Caco-2 (cell line): ENCODE measurements at regions not wholly inside any gene's neighbourhood (a gene's known extent, or its start where the extent isn't known, plus 50 kb on each side); places are given as distances from the start of the nearest gene placed in this dataset.

Source experiments
- BruUV-seq: library from RNA; stranded (reverse); fragments of 400-500 nt; replicated peaks from 2 replicates; lab custom pipeline; 2021; lab: Mats Ljungman, UMichigan
- CTCF ChIA-PET: fragments of 300-600 bp; sonication (Branson Sonifier 250); formaldehyde crosslinking; loops from one replicate; lab custom pipeline; 2022; ENCODE audit warnings: antibody characterized with exemption; lab: Charles Lee
- POLR2A ChIA-PET: fragments of 300-600 bp; sonication (Branson Sonifier 250); formaldehyde crosslinking; loops from one replicate; lab custom pipeline; 2022; ENCODE audit warnings: antibody characterized with exemption; lab: Charles Lee
- DNase-seq, 2 experiments: peaks; one replicate each; pipeline versions ENCODE4 v3.0.0 to v3.0.0-alpha.2; 2020 to 2022
- H3K27me3 ChIP-seq: replicated peaks from 2 replicates; pipeline ENCODE4 v1.6.0; 2011; ENCODE audit warnings: low read length; ENCODE audit not compliant: control insufficient read depth, insufficient read depth
- H3K36me3 ChIP-seq: 2 replicates; pipeline ENCODE4 v1.5.1; 2011; ENCODE audit warnings: low read length; ENCODE audit not compliant: control insufficient read depth, insufficient read depth
- H3K4me1 ChIP-seq: fragments of 250-450 bp; sonication (Bioruptor Pico); 2 replicates; pipeline ENCODE4 v1.5.1; 2020; ENCODE audit warnings: mild to moderate bottlenecking
- H3K4me3 ChIP-seq: 2 replicates; pipeline ENCODE4 v1.5.1; 2011; ENCODE audit warnings: low read depth, mild to moderate bottlenecking, control low read depth, low read length
- H3K9me3 ChIP-seq: fragments of 250-450 bp; sonication (Bioruptor Pico); 2 replicates; pipeline ENCODE4 v1.5.1; 2020; ENCODE audit warnings: mild to moderate bottlenecking, moderate library complexity
- H3K27ac Mint-ChIP-seq: one replicate; pipeline ENCODE4 v1.8.0; 2022; ENCODE audit warnings: mixed read lengths; ENCODE audit not compliant: unreplicated experiment
- H3K27me3 Mint-ChIP-seq: one replicate; pipeline ENCODE4 v1.8.0; 2022; ENCODE audit warnings: mixed read lengths; ENCODE audit not compliant: insufficient read depth, unreplicated experiment
- H3K36me3 Mint-ChIP-seq: one replicate; pipeline ENCODE4 v1.8.0; 2022; ENCODE audit warnings: mild to moderate bottlenecking, mixed read lengths; ENCODE audit not compliant: insufficient read depth, unreplicated experiment
- H3K4me1 Mint-ChIP-seq: one replicate; pipeline ENCODE4 v1.8.0; 2022; ENCODE audit warnings: low read depth, mixed read lengths; ENCODE audit not compliant: unreplicated experiment
- H3K4me3 Mint-ChIP-seq: one replicate; pipeline ENCODE4 v1.8.0; 2022; ENCODE audit warnings: mild to moderate bottlenecking, moderate library complexity, mixed read lengths; ENCODE audit not compliant: unreplicated experiment
- H3K9me3 Mint-ChIP-seq: one replicate; pipeline ENCODE4 v1.8.0; 2022; ENCODE audit warnings: mixed read lengths; ENCODE audit not compliant: unreplicated experiment
- CTCF ChIP-seq, 2 experiments: fragments of 200-600 bp in 1 of 2; IDR thresholded peaks; 1 replicate in 1 of 2; 2 replicates in 1 of 2; pipeline versions ENCODE4 v1.5.1 to v1.8.0; 2011 to 2022; ENCODE audit warnings: antibody characterized with exemption in 1 of 2, control low read depth in 1 of 2, inconsistent platforms in 1 of 2, low read depth in 1 of 2, low read length in 1 of 2, mild to moderate bottlenecking in 1 of 2, moderate library complexity in 1 of 2; ENCODE audit not compliant: insufficient read depth in 1 of 2, severe bottlenecking in 1 of 2, unreplicated experiment in 1 of 2
- intact Hi-C: fragments of 100-400 bp; cut with micrococcal nuclease; formaldehyde crosslinking; loops from one replicate; pipeline ENCODE4 v1.10.0; 2022; ENCODE audit not compliant: unreplicated experiment

GRCh38 chr10:111548084-111548726, 471.4 kb downstream of the ADRA2A start:
- no peak overlapping the region for H3K27ac Mint-ChIP-seq
- ChIA-PET CTCF (no interaction called here), POLR2A (no interaction called here)
- DNase-seq = no peak
- BruUV-seq = no TSS peak
- H3K9me3 Mint-ChIP-seq = no peaks in the 10 kb centered on the region
- no peaks in the 10 kb centered on the region for H3K36me3 Mint-ChIP-seq
- Histone ChIP-seq H3K4me1 (no peaks in the 10 kb centered on the region), H3K9me3 (no peaks in the 10 kb centered on the region), H3K4me3 (no peak overlapping the region), H3K36me3 (no peaks in the 10 kb centered on the region), H3K27me3 (no peaks in the 10 kb centered on the region)
- intact Hi-C loops = no loop called here
- no peak for TF ChIP-seq CTCF (IDR thresholded peaks at IDR 0.05; ENCODE audit: insufficient read depth in 1 of 2, low read depth in 1 of 2, low read length in 1 of 2, severe bottlenecking in 1 of 2, unreplicated experiment in 1 of 2)
- H3K4me3 Mint-ChIP-seq = no peak overlapping the region
- no peaks in the 10 kb centered on the region for H3K4me1 Mint-ChIP-seq
- H3K27me3 Mint-ChIP-seq = peaks cover 7% of the 10 kb centered on the region

GRCh38 chr10:111551001-111551400, 474.2 kb downstream of the ADRA2A start:
- ChIA-PET POLR2A (no interaction called here), CTCF (no interaction called here)
- Histone ChIP-seq H3K4me3 (no peak overlapping the region), H3K4me1 (0 out of 2 replicates have a peak, but pooled peaks cover under 1% of the 10 kb centered on the region), H3K36me3 (no peaks in the 10 kb centered on the region), H3K27me3 (no peaks in the 10 kb centered on the region), H3K9me3 (no peaks in the 10 kb centered on the region)
- intact Hi-C loops = no loop called here
- Mint-ChIP-seq H3K36me3 (no peaks in the 10 kb centered on the region), H3K9me3 (no peaks in the 10 kb centered on the region), H3K27me3 (peaks cover 4% of the 10 kb centered on the region), H3K4me1 (no peaks in the 10 kb centered on the region), H3K27ac (no peak overlapping the region), H3K4me3 (no peak overlapping the region)
- TF ChIP-seq CTCF (IDR thresholded peaks at IDR 0.05; ENCODE audit: insufficient read depth in 1 of 2, low read depth in 1 of 2, low read length in 1 of 2, severe bottlenecking in 1 of 2, unreplicated experiment in 1 of 2) = no peak
- no peak for DNase-seq
- BruUV-seq = no TSS peak

- H3K27me3 Mint-ChIP-seq = no peaks in the 10 kb centered on the region
- intact Hi-C loops = no loop called here
- Histone ChIP-seq H3K27me3 (no peaks in the 10 kb centered on the region), H3K36me3 (no peaks in the 10 kb centered on the region), H3K9me3 (no peaks in the 10 kb centered on the region), H3K4me3 (no peak overlapping the region), H3K4me1 (peaks cover 15% of the 10 kb centered on the region; the same call in 1 of the 2 replicates)
- no peak overlapping the region for H3K27ac Mint-ChIP-seq
- TF ChIP-seq CTCF (IDR thresholded peaks at IDR 0.05; ENCODE audit: insufficient read depth in 1 of 2, low read depth in 1 of 2, low read length in 1 of 2, severe bottlenecking in 1 of 2, unreplicated experiment in 1 of 2) = no peak
- H3K4me1 Mint-ChIP-seq = no peaks in the 10 kb centered on the region
- ChIA-PET POLR2A (no interaction called here), CTCF (no interaction called here)
- BruUV-seq = no TSS peak
- DNase-seq = peak in 1 of 2 experiments; percentile 5
- no peaks in the 10 kb centered on the region for H3K9me3 Mint-ChIP-seq
- no peaks in the 10 kb centered on the region for H3K36me3 Mint-ChIP-seq
- no peak overlapping the region for H3K4me3 Mint-ChIP-seq
Observed at GRCh38 chr10:111556666-111557065, 479.8 kb downstream of the ADRA2A start.
